ENCODE measurements at regions not wholly inside any gene's neighbourhood (a gene's known extent, or its start where the extent isn't known, plus 50 kb on each side); places are given as distances from the start of the nearest gene placed in this dataset.
A peak's percentile ranks its signal among the peaks of the same experiment; 100 is the strongest.

DNA sequence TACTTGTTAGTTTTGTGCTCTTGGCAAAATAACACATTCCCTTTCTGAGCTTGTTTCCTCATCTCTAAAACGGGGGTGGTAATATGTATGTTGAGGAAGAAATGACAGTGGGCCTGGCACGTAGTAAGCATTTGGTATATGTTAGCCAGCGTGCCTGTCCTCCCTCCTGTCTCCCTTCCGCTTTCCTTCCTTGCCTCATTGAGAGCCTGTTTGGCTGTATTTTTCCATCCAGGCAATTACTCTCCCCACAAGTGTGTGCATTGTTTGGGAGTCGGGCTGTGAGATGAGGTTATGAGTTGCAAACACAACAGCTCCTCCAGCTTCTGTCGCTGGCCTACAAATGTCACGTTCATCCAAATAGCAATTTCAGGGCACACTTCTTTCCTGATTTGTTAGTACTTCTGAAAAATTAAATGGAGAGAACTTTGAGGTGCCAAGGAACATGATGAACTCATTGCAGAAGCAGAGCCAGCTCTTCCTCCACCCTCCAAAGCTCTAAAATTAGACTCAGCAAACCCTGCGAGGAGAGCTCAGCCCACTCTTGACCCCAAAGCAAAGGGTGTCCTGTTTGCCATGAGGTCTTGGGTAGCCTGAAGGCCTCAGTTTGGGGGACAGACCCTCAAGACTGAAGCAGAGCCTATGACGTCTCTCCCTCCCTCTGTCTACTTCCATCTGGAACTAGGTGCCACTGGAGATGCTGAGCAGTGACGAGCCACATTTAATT lies 50.7 kb upstream of the TOX2 start:
- no peak overlapping the region for H3K23ac ChIP-seq (ENCODE audit: low read depth, low read length)
- H2AFZ ChIP-seq (replicated peaks; ENCODE audit: low read length, poor library complexity), result peak overlapping the region; percentile 33
- ATAC-seq (ENCODE audit: low read depth) (no peak), DNase-seq (no peak)
- H3K4me2 ChIP-seq (ENCODE audit: low read depth, low read length), result no peak overlapping the region
- no CpG with 5 or more reads among the region's 10 CpGs for whole genome bisulfite sequencing, 2 experiments (ENCODE audit: extremely low coverage in 2 of 2, insufficient read length in 1 of 2)
- no peaks in the 10 kb centered on the region; the same call in 1 of the 2 replicates for H3K9me1 ChIP-seq (ENCODE audit: insufficient read depth, low read length)
- H3K27me3 ChIP-seq (ENCODE audit: control insufficient read depth, insufficient read depth, low read length), result no peaks in the 10 kb centered on the region
- no peak overlapping the region for H3K56ac ChIP-seq (ENCODE audit: extremely low read depth, insufficient read depth, low read length)
- no peaks in the 10 kb centered on the region for H3K9me3 ChIP-seq (ENCODE audit: control insufficient read depth, insufficient read depth, low read length)
- H3K4me1 ChIP-seq (ENCODE audit: control insufficient read depth, insufficient read depth, low read length), result no peaks in the 10 kb centered on the region
- peak overlapping the region; percentile 5; the same call in 1 of the 2 replicates for H2BK20ac ChIP-seq (ENCODE audit: low read depth, low read length)
- intact Hi-C loops (cut with micrococcal nuclease), result no loop called here
- no peak overlapping the region for H4K5ac ChIP-seq (ENCODE audit: low read depth, low read length)
- no peak overlapping the region for H3K4ac ChIP-seq (ENCODE audit: low read depth, low read length)
- H4K91ac ChIP-seq (ENCODE audit: insufficient read depth, low read depth, low read length), result no peak overlapping the region
- dilution Hi-C loops (cut with HindIII; ENCODE audit: low sequenced_read_pairs, unreplicated experiment), result no loop called here
- TF ChIP-seq, protein P1, sequence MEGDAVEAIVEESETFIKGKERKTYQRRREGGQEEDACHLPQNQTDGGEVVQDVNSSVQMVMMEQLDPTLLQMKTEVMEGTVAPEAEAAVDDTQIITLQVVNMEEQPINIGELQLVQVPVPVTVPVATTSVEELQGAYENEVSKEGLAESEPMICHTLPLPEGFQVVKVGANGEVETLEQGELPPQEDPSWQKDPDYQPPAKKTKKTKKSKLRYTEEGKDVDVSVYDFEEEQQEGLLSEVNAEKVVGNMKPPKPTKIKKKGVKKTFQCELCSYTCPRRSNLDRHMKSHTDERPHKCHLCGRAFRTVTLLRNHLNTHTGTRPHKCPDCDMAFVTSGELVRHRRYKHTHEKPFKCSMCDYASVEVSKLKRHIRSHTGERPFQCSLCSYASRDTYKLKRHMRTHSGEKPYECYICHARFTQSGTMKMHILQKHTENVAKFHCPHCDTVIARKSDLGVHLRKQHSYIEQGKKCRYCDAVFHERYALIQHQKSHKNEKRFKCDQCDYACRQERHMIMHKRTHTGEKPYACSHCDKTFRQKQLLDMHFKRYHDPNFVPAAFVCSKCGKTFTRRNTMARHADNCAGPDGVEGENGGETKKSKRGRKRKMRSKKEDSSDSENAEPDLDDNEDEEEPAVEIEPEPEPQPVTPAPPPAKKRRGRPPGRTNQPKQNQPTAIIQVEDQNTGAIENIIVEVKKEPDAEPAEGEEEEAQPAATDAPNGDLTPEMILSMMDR (conservative IDR thresholded peaks at IDR 0.05; ENCODE audit: low read depth, low read length), result no peak
- no peak for TF ChIP-seq RFX5 (IDR thresholded peaks at IDR 0.05; ENCODE audit: low read depth, low read length)
- no peak for TF ChIP-seq FOS (IDR thresholded peaks at IDR 0.05; ENCODE audit: low read depth, low read length)
- no peak for TF ChIP-seq NFE2L2 (IDR thresholded peaks at IDR 0.05; ENCODE audit: low read depth, low read length)
- TF ChIP-seq CHD1 (IDR thresholded peaks at IDR 0.05; ENCODE audit: low read depth, low read length), result no peak
- TF ChIP-seq MAZ (IDR thresholded peaks at IDR 0.05; ENCODE audit: borderline replicate concordance, low read depth, low read length), result no peak
- no peak for TF ChIP-seq MXI1 (IDR thresholded peaks at IDR 0.05; ENCODE audit: borderline replicate concordance, low read depth, low read length)
- TF ChIP-seq BHLHE40 (IDR thresholded peaks at IDR 0.05; ENCODE audit: low read depth, low read length), result no peak
- no peak for TF ChIP-seq MAFK (IDR thresholded peaks at IDR 0.05; ENCODE audit: low read depth, low read length)
- no peak for TF ChIP-seq SMC3 (IDR thresholded peaks at IDR 0.05; ENCODE audit: low read depth, low read length)
- TF ChIP-seq, protein P2, sequence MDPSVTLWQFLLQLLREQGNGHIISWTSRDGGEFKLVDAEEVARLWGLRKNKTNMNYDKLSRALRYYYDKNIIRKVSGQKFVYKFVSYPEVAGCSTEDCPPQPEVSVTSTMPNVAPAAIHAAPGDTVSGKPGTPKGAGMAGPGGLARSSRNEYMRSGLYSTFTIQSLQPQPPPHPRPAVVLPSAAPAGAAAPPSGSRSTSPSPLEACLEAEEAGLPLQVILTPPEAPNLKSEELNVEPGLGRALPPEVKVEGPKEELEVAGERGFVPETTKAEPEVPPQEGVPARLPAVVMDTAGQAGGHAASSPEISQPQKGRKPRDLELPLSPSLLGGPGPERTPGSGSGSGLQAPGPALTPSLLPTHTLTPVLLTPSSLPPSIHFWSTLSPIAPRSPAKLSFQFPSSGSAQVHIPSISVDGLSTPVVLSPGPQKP (IDR thresholded peaks at IDR 0.05; ENCODE audit: borderline replicate concordance, low read depth, low read length), result no peak
- no peak for TF ChIP-seq RAD21 (IDR thresholded peaks at IDR 0.05; ENCODE audit: low read length)
- TF ChIP-seq POLR2A (IDR thresholded peaks at IDR 0.05; ENCODE audit: low read depth, low read length), result no peak
- no peak for TF ChIP-seq RCOR1 (IDR thresholded peaks at IDR 0.05; ENCODE audit: insufficient replicate concordance, low read length)
- TF ChIP-seq, protein P3, sequence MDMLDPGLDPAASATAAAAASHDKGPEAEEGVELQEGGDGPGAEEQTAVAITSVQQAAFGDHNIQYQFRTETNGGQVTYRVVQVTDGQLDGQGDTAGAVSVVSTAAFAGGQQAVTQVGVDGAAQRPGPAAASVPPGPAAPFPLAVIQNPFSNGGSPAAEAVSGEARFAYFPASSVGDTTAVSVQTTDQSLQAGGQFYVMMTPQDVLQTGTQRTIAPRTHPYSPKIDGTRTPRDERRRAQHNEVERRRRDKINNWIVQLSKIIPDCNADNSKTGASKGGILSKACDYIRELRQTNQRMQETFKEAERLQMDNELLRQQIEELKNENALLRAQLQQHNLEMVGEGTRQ (IDR thresholded peaks at IDR 0.05; ENCODE audit: low read depth, low read length), result no peak
- no peak for TF ChIP-seq CEBPB (IDR thresholded peaks at IDR 0.05; ENCODE audit: low read depth, low read length)
- no peaks in the 10 kb centered on the region for H3K36me3 ChIP-seq (ENCODE audit: control insufficient read depth, insufficient read depth, low read length)
- 0 out of 4 replicates have a peak overlapping the region, but pooled peaks of 1 of the 2 experiments have one; percentile 33 for H4K8ac ChIP-seq (ENCODE audit: low read depth in 2 of 2, low read length in 2 of 2)
- H2AK5ac ChIP-seq (ENCODE audit: low read depth, low read length), result no peak overlapping the region
- POLR2A ChIA-PET (ENCODE audit: unreplicated experiment), result no interaction called here
- H2BK15ac ChIP-seq (ENCODE audit: low read depth, low read length), result 0 out of 3 replicates have a peak overlapping the region, but pooled peaks have one; percentile 7
- no peak overlapping the region for H3K9ac ChIP-seq (ENCODE audit: low read depth, low read length)
- in situ Hi-C loops (cut with MboI; ENCODE audit: low sequenced_read_pairs), result no loop called here
- no peaks in the 10 kb centered on the region for H4K20me1 ChIP-seq (ENCODE audit: insufficient read depth, low read length)
- H3K79me1 ChIP-seq (ENCODE audit: low read depth in 1 of 2, low read length in 2 of 2), result no peaks in the 10 kb centered on the region
- no peak overlapping the region for H3K4me3 ChIP-seq (ENCODE audit: insufficient read depth, low read depth, low read length)
- CTCF ChIA-PET, result no interaction called here
- H3K18ac ChIP-seq (ENCODE audit: low read depth, low read length), result no peak overlapping the region
- peak overlapping the region; percentile 50 for H2AK9ac ChIP-seq (replicated peaks; ENCODE audit: low read depth, low read length, poor library complexity)
- BruUV-seq (replicated peaks), result no TSS peak
- no peak overlapping the region for H3K14ac ChIP-seq (replicated peaks; ENCODE audit: low read depth, low read length)
- no peak overlapping the region for H2BK120ac ChIP-seq (ENCODE audit: low read depth, low read length)
- H2BK5ac ChIP-seq (ENCODE audit: low read depth, low read length, poor library complexity, severe bottlenecking), result no peak overlapping the region
- H3K27ac ChIP-seq (ENCODE audit: insufficient read depth, low read length), result no peak overlapping the region
